Subcutaneous abdominal adipose tissue (tissue), 5 donors: ENCODE measurements at regions not wholly inside any gene's neighbourhood (a gene's known extent, or its start where the extent isn't known, plus 50 kb on each side); places are given as distances from the start of the nearest gene placed in this dataset.
"Not testable (repeated sequence)": the region's sequence is repeated elsewhere in the genome, so short reads cannot be mapped to it uniquely, and the experiment has no call there.

ENCODE experiments used
- H3K27ac ChIP-seq: one replicate; pipeline ENCODE4 v1.7.0; 2013; ENCODE audit warnings: low read depth, mild to moderate bottlenecking, inconsistent platforms, low read length, moderate library complexity
- H3K27me3 ChIP-seq, 5 donors: one replicate each; pipeline ENCODE4 v1.7.0; 2013; ENCODE audit warnings: low read length in 5 of 5, inconsistent platforms in 1 of 5; ENCODE audit not compliant: control insufficient read depth in 5 of 5, insufficient read depth in 4 of 5
- H3K36me3 ChIP-seq, 5 donors: one replicate each; pipeline ENCODE4 v1.7.0; 2013; ENCODE audit warnings: low read length in 5 of 5; ENCODE audit not compliant: control insufficient read depth in 5 of 5, insufficient read depth in 5 of 5
- H3K4me1 ChIP-seq, 5 donors: one replicate each; pipeline ENCODE4 v1.7.0; 2013; ENCODE audit warnings: low read length in 5 of 5, mild to moderate bottlenecking in 3 of 5, moderate library complexity in 1 of 5; ENCODE audit not compliant: control insufficient read depth in 5 of 5, insufficient read depth in 5 of 5
- H3K4me3 ChIP-seq, 5 donors: one replicate each; pipeline ENCODE4 v1.7.0; 2013; ENCODE audit warnings: low read length in 5 of 5, low read depth in 1 of 5
- H3K9ac ChIP-seq, 5 donors: one replicate each; pipeline ENCODE4 v1.7.0; 2013; ENCODE audit warnings: low read length in 5 of 5, mild to moderate bottlenecking in 4 of 5, moderate library complexity in 3 of 5
- H3K9me3 ChIP-seq, 5 donors: one replicate each; pipeline ENCODE4 v1.7.0; 2013; ENCODE audit warnings: low read length in 5 of 5; ENCODE audit not compliant: control insufficient read depth in 5 of 5
- donor health status: healthy.
- donor health status: healthy.
- donor health status: healthy.
- donor health status: healthy.
- donor health status: healthy.

GRCh38 chr4:107349266-107349665 lies 313.2 kb upstream of the DKK2 start:
- Histone ChIP-seq H3K4me1 (no peaks in the 10 kb centered on the region), H3K9me3 (peaks cover 0 to 1% (median 0%) of the 10 kb centered on the region in 5 donors), H3K9ac (no peak overlapping the region), H3K4me3 (no peak overlapping the region), H3K36me3 (no peaks in the 10 kb centered on the region), H3K27ac (no peak overlapping the region), H3K27me3 (no peaks in the 10 kb centered on the region)

- H3K27ac ChIP-seq: no peak overlapping the region
- H3K36me3 ChIP-seq: no peaks in the 10 kb centered on the region
- no peak overlapping the region for H3K4me3 ChIP-seq
- H3K4me1 ChIP-seq: no peaks in the 10 kb centered on the region
- H3K27me3 ChIP-seq: no peaks in the 10 kb centered on the region
- no peaks in the 10 kb centered on the region for H3K9me3 ChIP-seq
- H3K9ac ChIP-seq: no peak overlapping the region
Measured at GRCh38 chr4:107348188-107349050, 312.3 kb upstream of the DKK2 start.

- H3K9me3 ChIP-seq: peaks cover 0 to 11% (median 1%) of the 10 kb centered on the region in 5 donors
- H3K9ac ChIP-seq: no peak overlapping the region
- no peaks in the 10 kb centered on the region for H3K36me3 ChIP-seq
- no peak overlapping the region for H3K4me3 ChIP-seq
- no peaks in the 10 kb centered on the region for H3K4me1 ChIP-seq
- no peaks in the 10 kb centered on the region for H3K27me3 ChIP-seq
- H3K27ac ChIP-seq: no peak overlapping the region
Measured at GRCh38 chr4:107333518-107333917, 297.4 kb upstream of the DKK2 start.

- not testable (repeated sequence) for H3K36me3 ChIP-seq, H3K27me3 ChIP-seq, H3K4me1 ChIP-seq, H3K4me3 ChIP-seq, H3K27ac ChIP-seq, H3K9ac ChIP-seq
- H3K9me3 ChIP-seq: peaks cover 0 to 20% (median 8%) of the 10 kb centered on the region in 5 donors
Measured at GRCh38 chr4:107332656-107333055, 296.5 kb upstream of the DKK2 start.

GRCh38 chr4:107330916-107331315 lies 294.8 kb upstream of the DKK2 start:
- no peaks in the 10 kb centered on the region for H3K27me3 ChIP-seq
- no peaks in the 10 kb centered on the region for H3K36me3 ChIP-seq
- no peak overlapping the region for H3K9ac ChIP-seq
- no peaks in the 10 kb centered on the region for H3K4me1 ChIP-seq
- no peak overlapping the region for H3K4me3 ChIP-seq
- no peak overlapping the region for H3K27ac ChIP-seq
- H3K9me3 ChIP-seq: peaks cover 0 to 20% (median 8%) of the 10 kb centered on the region in 5 donors

- H3K4me3 ChIP-seq: no peak overlapping the region
- H3K27ac ChIP-seq: no peak overlapping the region
- H3K9me3 ChIP-seq: peaks cover 0 to 3% (median 0%) of the 10 kb centered on the region in 5 donors
- H3K36me3 ChIP-seq: no peaks in the 10 kb centered on the region
- H3K4me1 ChIP-seq: no peaks in the 10 kb centered on the region
- H3K9ac ChIP-seq: no peak overlapping the region
- no peaks in the 10 kb centered on the region for H3K27me3 ChIP-seq
Measured at GRCh38 chr4:107319386-107319785, 283.3 kb upstream of the DKK2 start.

- H3K4me1 ChIP-seq: no peaks in the 10 kb centered on the region
- H3K36me3 ChIP-seq: no peaks in the 10 kb centered on the region
- peaks cover 0 to 3% (median 0%) of the 10 kb centered on the region in 5 donors for H3K9me3 ChIP-seq
- H3K27ac ChIP-seq: no peak overlapping the region
- no peak overlapping the region for H3K4me3 ChIP-seq
- H3K9ac ChIP-seq: no peak overlapping the region
- no peaks in the 10 kb centered on the region for H3K27me3 ChIP-seq
Measured at GRCh38 chr4:107318078-107318477, 282.0 kb upstream of the DKK2 start.

- Histone ChIP-seq H3K9me3 (peaks cover 0 to 3% (median 0%) of the 10 kb centered on the region in 5 donors), H3K36me3 (no peaks in the 10 kb centered on the region), H3K9ac (no peak overlapping the region), H3K4me1 (no peaks in the 10 kb centered on the region), H3K27me3 (no peaks in the 10 kb centered on the region), H3K4me3 (no peak overlapping the region), H3K27ac (no peak overlapping the region)
Measured at GRCh38 chr4:107317611-107318010, 281.5 kb upstream of the DKK2 start.

- no peak overlapping the region for H3K27ac ChIP-seq
- no peak overlapping the region for H3K9ac ChIP-seq
- no peak overlapping the region for H3K4me3 ChIP-seq
- no peaks in the 10 kb centered on the region for H3K27me3 ChIP-seq
- H3K36me3 ChIP-seq: no peaks in the 10 kb centered on the region
- H3K4me1 ChIP-seq: no peaks in the 10 kb centered on the region
- no peaks in the 10 kb centered on the region for H3K9me3 ChIP-seq
Measured at GRCh38 chr4:107315584-107315983, 279.5 kb upstream of the DKK2 start.

- H3K9ac ChIP-seq: no peak overlapping the region
- no peak overlapping the region for H3K27ac ChIP-seq
Measured at GRCh38 chr4:107314156-107314555, 278.0 kb upstream of the DKK2 start.

More at GRCh38 chr4:107314156-107314555, 278.0 kb upstream of the DKK2 start:
- H3K27me3 ChIP-seq: no peaks in the 10 kb centered on the region
- H3K9me3 ChIP-seq: no peaks in the 10 kb centered on the region
- no peak overlapping the region for H3K4me3 ChIP-seq
- H3K4me1 ChIP-seq: no peaks in the 10 kb centered on the region
- H3K36me3 ChIP-seq: no peaks in the 10 kb centered on the region
